HUES48 (cell line): ENCODE measurements at regions not wholly inside any gene's neighbourhood (a gene's known extent, or its start where the extent isn't known, plus 50 kb on each side); places are given as distances from the start of the nearest gene placed in this dataset.
A peak's percentile ranks its signal among the peaks of the same experiment; 100 is the strongest.
"Not testable (repeated sequence)": the region's sequence is repeated elsewhere in the genome, so short reads cannot be mapped to it uniquely, and the experiment has no call there.

Source experiments
- H3K27ac ChIP-seq: one replicate; pipeline ENCODE4 v1.7.0; 2013; ENCODE audit warnings: low read depth, low read length, inconsistent platforms
- H3K27me3 ChIP-seq: 2 replicates; pipeline ENCODE4 v1.6.1; 2013; ENCODE audit warnings: mild to moderate bottlenecking, low read length; ENCODE audit not compliant: control insufficient read depth, insufficient read depth
- H3K36me3 ChIP-seq: 2 replicates; pipeline ENCODE4 v1.6.1; 2013; ENCODE audit warnings: low read length; ENCODE audit not compliant: control insufficient read depth, insufficient read depth
- H3K4me1 ChIP-seq: 2 replicates; pipeline ENCODE4 v1.6.1; 2013; ENCODE audit warnings: mild to moderate bottlenecking, low read length; ENCODE audit not compliant: control insufficient read depth, insufficient read depth
- H3K4me3 ChIP-seq: 2 replicates; pipeline ENCODE4 v1.5.1; 2013; ENCODE audit warnings: mild to moderate bottlenecking, low read depth, low read length
- H3K9ac ChIP-seq: 2 replicates; pipeline ENCODE4 v1.6.1; 2013; ENCODE audit warnings: mild to moderate bottlenecking, low read depth, low read length, moderate library complexity
- H3K9me3 ChIP-seq: 2 replicates; pipeline ENCODE4 v1.6.1; 2013; ENCODE audit warnings: low read length; ENCODE audit not compliant: control insufficient read depth, insufficient read depth

- H3K9ac ChIP-seq, H3K9me3 ChIP-seq, H3K36me3 ChIP-seq, H3K4me3 ChIP-seq, H3K27me3 ChIP-seq, H3K27ac ChIP-seq, H3K4me1 ChIP-seq: not testable (repeated sequence)
These were observed 1430.4 kb downstream of the TSPY10 start for GRCh38 chrY:10958122-10958521.

DNA sequence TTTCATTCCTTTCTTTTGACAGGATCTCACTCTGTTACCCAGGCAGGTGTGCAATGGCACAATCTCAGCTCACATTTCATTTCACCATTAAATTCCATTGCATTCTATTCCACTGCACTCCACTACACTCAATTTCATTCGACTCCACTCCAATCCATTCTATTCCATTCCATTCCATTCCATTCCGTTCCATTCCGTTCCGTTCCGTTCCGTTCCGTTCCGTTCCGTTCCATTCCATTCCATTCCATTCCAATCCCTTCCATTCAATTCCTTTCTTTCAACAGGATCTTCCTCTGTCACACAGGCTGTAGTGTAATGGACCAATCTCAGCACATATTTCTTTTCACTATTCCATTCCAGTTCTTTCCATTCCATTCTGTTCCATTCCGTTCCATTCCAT lies 1445.7 kb downstream of the TSPY10 start:
- Histone ChIP-seq H3K4me3 (0 out of 2 replicates have a peak overlapping the region, but pooled peaks have one; percentile 8), H3K9ac (no peak overlapping the region), H3K9me3 (peaks cover 13% of the 10 kb centered on the region), H3K27me3 (no peaks in the 10 kb centered on the region), H3K27ac (no peak overlapping the region), H3K4me1 (no peaks in the 10 kb centered on the region), H3K36me3 (no peaks in the 10 kb centered on the region)

- H3K27me3 ChIP-seq = no peaks in the 10 kb centered on the region
- no peak overlapping the region for H3K4me3 ChIP-seq
- no peaks in the 10 kb centered on the region for H3K4me1 ChIP-seq
- no peak overlapping the region for H3K9ac ChIP-seq
- H3K27ac ChIP-seq = no peak overlapping the region
- H3K9me3 ChIP-seq = peaks cover 26% of the 10 kb centered on the region
- H3K36me3 ChIP-seq = no peaks in the 10 kb centered on the region
These were observed 1459.0 kb downstream of the TSPY10 start for GRCh38 chrY:10986655-10987054.

DNA sequence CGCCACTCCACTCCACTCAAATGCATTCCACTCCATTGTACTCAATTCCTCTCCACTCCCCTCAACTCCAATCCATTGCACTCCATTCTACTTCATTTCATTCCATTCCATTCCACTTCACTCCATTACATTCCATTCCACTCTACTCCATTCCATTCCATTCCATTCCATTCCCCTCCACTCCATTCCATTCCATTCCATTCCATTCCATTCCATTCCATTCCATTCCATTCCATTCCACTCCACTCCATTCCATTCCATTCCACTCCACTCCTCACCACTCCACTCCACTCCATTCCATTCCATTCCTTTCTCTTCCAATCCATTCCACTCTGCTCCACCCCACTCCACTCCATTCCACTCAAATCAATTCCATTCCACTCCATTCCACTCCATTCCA lies 1459.9 kb downstream of the TSPY10 start:
- no peak overlapping the region for H3K4me3 ChIP-seq
- no peaks in the 10 kb centered on the region for H3K4me1 ChIP-seq
- H3K27me3 ChIP-seq = no peaks in the 10 kb centered on the region
- peaks cover 25% of the 10 kb centered on the region for H3K9me3 ChIP-seq
- no peaks in the 10 kb centered on the region for H3K36me3 ChIP-seq
- H3K9ac ChIP-seq = no peak overlapping the region
- no peak overlapping the region for H3K27ac ChIP-seq

DNA sequence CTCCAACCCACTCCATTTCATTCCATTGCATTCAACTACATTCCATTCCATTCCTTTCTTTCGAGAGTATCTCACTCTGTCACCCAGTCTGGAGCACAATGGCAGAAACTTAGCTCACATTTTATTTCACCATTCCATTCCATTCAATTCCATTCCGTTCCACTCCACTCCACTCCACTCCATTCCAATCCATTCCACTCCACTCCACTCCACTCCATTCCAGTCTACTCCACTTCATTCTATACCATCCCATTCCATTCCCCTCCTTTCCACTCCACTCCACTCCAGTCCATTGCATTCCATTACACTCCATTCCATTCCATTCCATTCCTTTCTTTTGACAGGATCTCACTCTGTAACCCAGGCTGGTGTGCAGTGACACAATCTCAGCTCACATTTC lies 1466.3 kb downstream of the TSPY10 start:
- no peak overlapping the region for H3K9ac ChIP-seq
- H3K9me3 ChIP-seq = peaks cover 22% of the 10 kb centered on the region
- no peaks in the 10 kb centered on the region for H3K27me3 ChIP-seq
- no peak overlapping the region for H3K27ac ChIP-seq
- no peak overlapping the region for H3K4me3 ChIP-seq
- no peaks in the 10 kb centered on the region for H3K36me3 ChIP-seq
- H3K4me1 ChIP-seq = no peaks in the 10 kb centered on the region

DNA sequence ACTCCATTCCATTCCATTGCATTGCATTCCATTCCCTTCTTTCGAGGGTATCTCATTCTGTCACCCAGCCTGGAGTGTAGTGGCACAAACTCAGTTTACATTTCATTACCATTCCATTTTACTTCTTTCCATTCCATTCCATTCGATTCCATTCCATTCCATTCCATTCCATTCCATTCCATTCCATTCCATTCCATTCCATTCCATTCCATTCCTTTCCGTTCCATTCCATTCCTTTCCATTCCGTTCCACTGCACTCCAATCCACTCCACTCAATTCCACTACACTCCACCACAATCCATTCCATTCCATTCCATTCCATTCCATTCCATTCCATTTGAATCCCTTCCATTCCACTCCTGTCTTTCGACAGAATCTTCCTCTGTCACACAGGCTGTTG lies 1472.0 kb downstream of the TSPY10 start:
- not testable (repeated sequence) for H3K4me3 ChIP-seq, H3K36me3 ChIP-seq, H3K27me3 ChIP-seq, H3K9ac ChIP-seq, H3K4me1 ChIP-seq, H3K27ac ChIP-seq
- peaks cover 13% of the 10 kb centered on the region for H3K9me3 ChIP-seq

DNA sequence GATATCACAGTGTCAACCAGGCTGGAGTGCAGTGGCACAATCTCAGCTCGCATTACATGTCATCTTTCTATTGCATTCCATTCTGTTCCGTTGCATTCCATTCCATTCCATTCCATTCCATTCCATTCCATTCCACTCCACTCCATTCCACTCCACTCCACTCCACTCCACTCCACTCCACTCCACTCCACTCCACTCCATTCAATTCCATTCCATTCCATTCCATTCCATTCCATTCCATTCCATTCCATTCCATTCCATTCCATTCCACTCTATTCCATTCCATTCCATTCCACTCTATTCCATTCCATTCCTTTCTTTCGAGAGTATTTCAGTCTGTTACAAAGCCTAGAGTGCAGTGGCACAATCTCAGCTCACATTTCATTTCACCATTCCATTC lies 1486.5 kb downstream of the TSPY10 start:
- not testable (repeated sequence) for H3K4me1 ChIP-seq, H3K27me3 ChIP-seq, H3K36me3 ChIP-seq, H3K27ac ChIP-seq, H3K4me3 ChIP-seq, H3K9ac ChIP-seq
- peaks cover 14% of the 10 kb centered on the region for H3K9me3 ChIP-seq

DNA sequence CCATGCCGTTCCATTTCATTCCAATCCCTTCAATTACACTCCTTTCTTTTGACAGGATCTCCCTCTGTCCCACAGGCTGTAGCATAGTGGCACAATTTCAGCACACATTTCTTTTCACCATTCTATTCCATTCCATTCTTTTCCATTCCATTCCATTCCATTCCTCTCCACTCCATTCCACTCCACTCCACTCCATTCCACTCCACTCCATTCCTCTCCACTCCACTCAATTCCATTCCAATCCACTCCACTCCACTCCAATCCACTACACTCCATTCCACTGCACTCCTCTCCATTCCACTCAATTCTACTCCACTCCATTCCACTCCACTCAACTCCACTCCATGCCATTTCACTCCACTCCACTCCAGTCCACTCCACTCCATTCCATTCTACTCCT lies 1495.1 kb downstream of the TSPY10 start:
- Histone ChIP-seq H3K4me3 (no peak overlapping the region), H3K4me1 (no peaks in the 10 kb centered on the region), H3K27ac (no peak overlapping the region), H3K27me3 (no peaks in the 10 kb centered on the region), H3K36me3 (no peaks in the 10 kb centered on the region), H3K9ac (no peak overlapping the region), H3K9me3 (peaks cover 6% of the 10 kb centered on the region)

- no peaks in the 10 kb centered on the region for H3K27me3 ChIP-seq
- H3K4me3 ChIP-seq = no peak overlapping the region
- H3K9ac ChIP-seq = no peak overlapping the region
- no peaks in the 10 kb centered on the region for H3K36me3 ChIP-seq
- no peak overlapping the region for H3K27ac ChIP-seq
- peaks cover 4% of the 10 kb centered on the region for H3K9me3 ChIP-seq
- H3K4me1 ChIP-seq = no peaks in the 10 kb centered on the region
These were observed 1516.7 kb downstream of the TSPY10 start for GRCh38 chrY:11044234-11044883.

DNA sequence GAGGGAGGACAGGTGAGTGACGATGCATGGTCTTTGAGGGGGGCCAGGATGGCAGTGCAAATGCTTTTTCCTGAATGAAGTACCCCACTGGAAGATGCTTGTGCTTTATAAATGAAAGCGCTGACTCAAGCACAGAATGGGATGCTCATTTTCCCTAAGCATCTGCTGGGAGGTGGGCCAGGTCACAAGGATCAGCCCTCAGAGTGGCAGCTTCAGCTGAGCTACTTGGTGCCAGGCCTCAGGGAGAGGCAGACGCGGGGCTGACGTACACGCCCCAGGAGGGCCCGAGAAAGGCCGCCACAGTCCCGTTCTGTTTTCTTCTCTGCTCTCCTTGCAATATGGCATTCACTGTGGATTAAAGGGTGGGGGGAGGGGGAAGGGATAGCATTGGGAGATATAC lies 1535.8 kb downstream of the TSPY10 start:
- no peak overlapping the region for H3K9ac ChIP-seq
- H3K9me3 ChIP-seq = no peaks in the 10 kb centered on the region
- H3K36me3 ChIP-seq = no peaks in the 10 kb centered on the region
- H3K4me1 ChIP-seq = no peaks in the 10 kb centered on the region
- no peak overlapping the region for H3K27ac ChIP-seq
- H3K4me3 ChIP-seq = no peak overlapping the region
- no peaks in the 10 kb centered on the region for H3K27me3 ChIP-seq

- H3K4me3 ChIP-seq = no peak overlapping the region
- H3K27me3 ChIP-seq = no peaks in the 10 kb centered on the region
- H3K27ac ChIP-seq = no peak overlapping the region
- H3K36me3 ChIP-seq = no peaks in the 10 kb centered on the region
- no peaks in the 10 kb centered on the region for H3K4me1 ChIP-seq
- H3K9me3 ChIP-seq = no peaks in the 10 kb centered on the region
- no peak overlapping the region for H3K9ac ChIP-seq
These were observed 1536.3 kb downstream of the TSPY10 start for GRCh38 chrY:11063960-11064359.

- Histone ChIP-seq H3K4me1 (no peaks in the 10 kb centered on the region), H3K36me3 (no peaks in the 10 kb centered on the region), H3K27me3 (no peaks in the 10 kb centered on the region), H3K4me3 (no peak overlapping the region), H3K9me3 (no peaks in the 10 kb centered on the region), H3K9ac (no peak overlapping the region), H3K27ac (no peak overlapping the region)
These were observed 1536.7 kb downstream of the TSPY10 start for GRCh38 chrY:11064376-11064775.
